ENCODE measurements at regions not wholly inside any gene's neighbourhood (a gene's known extent, or its start where the extent isn't known, plus 50 kb on each side); places are given as distances from the start of the nearest gene placed in this dataset.

GRCh38 chr13:109885235-109885634 lies 98.9 kb upstream of the IRS2 start:
- Histone ChIP-seq H3K4me1 (ENCODE audit: insufficient read depth, poor library complexity, severe bottlenecking) (no peaks in the 10 kb centered on the region), H3K27ac (ENCODE audit: poor library complexity, severe bottlenecking) (no peak overlapping the region), H3K9me3 (ENCODE audit: severe bottlenecking) (no peaks in the 10 kb centered on the region), H3K4me3 (ENCODE audit: severe bottlenecking) (no peak overlapping the region), H3K36me3 (ENCODE audit: low read depth) (no peaks in the 10 kb centered on the region), H3K27me3 (ENCODE audit: insufficient read depth, poor library complexity, severe bottlenecking) (no peaks in the 10 kb centered on the region)
- ATAC-seq (ENCODE audit: low read depth) = no peak
- DNase-seq (ENCODE audit: low spot score) = no peak
- TF ChIP-seq CTCF (IDR thresholded peaks at IDR 0.05; ENCODE audit: poor library complexity, severe bottlenecking) = no peak

- no peaks in the 10 kb centered on the region for H3K4me1 ChIP-seq (ENCODE audit: insufficient read depth, poor library complexity, severe bottlenecking)
- H3K4me3 ChIP-seq (ENCODE audit: severe bottlenecking) = no peak overlapping the region
- no peaks in the 10 kb centered on the region for H3K27me3 ChIP-seq (ENCODE audit: insufficient read depth, poor library complexity, severe bottlenecking)
- H3K36me3 ChIP-seq (ENCODE audit: low read depth) = no peaks in the 10 kb centered on the region
- no peak overlapping the region for H3K27ac ChIP-seq (ENCODE audit: poor library complexity, severe bottlenecking)
- DNase-seq (ENCODE audit: low spot score) (no peak), ATAC-seq (ENCODE audit: low read depth) (no peak)
- no peak for TF ChIP-seq CTCF (IDR thresholded peaks at IDR 0.05; ENCODE audit: poor library complexity, severe bottlenecking)
- no peaks in the 10 kb centered on the region for H3K9me3 ChIP-seq (ENCODE audit: severe bottlenecking)
These were observed 98.1 kb upstream of the IRS2 start for GRCh38 chr13:109884462-109884861.

- no peaks in the 10 kb centered on the region for H3K4me1 ChIP-seq (ENCODE audit: insufficient read depth, poor library complexity, severe bottlenecking)
- ATAC-seq (ENCODE audit: low read depth) (no peak), DNase-seq (ENCODE audit: low spot score) (no peak)
- no peaks in the 10 kb centered on the region for H3K9me3 ChIP-seq (ENCODE audit: severe bottlenecking)
- H3K27ac ChIP-seq (ENCODE audit: poor library complexity, severe bottlenecking) = no peak overlapping the region
- no peaks in the 10 kb centered on the region for H3K27me3 ChIP-seq (ENCODE audit: insufficient read depth, poor library complexity, severe bottlenecking)
- H3K36me3 ChIP-seq (ENCODE audit: low read depth) = no peaks in the 10 kb centered on the region
- TF ChIP-seq CTCF (IDR thresholded peaks at IDR 0.05; ENCODE audit: poor library complexity, severe bottlenecking) = no peak
- H3K4me3 ChIP-seq (ENCODE audit: severe bottlenecking) = no peak overlapping the region
These were observed 97.1 kb upstream of the IRS2 start for GRCh38 chr13:109883181-109884180.

GRCh38 chr13:109881961-109882558 lies 95.7 kb upstream of the IRS2 start:
- no peaks in the 10 kb centered on the region for H3K36me3 ChIP-seq (ENCODE audit: low read depth)
- no peak overlapping the region for H3K27ac ChIP-seq (ENCODE audit: poor library complexity, severe bottlenecking)
- no peak overlapping the region for H3K4me3 ChIP-seq (ENCODE audit: severe bottlenecking)
- DNase-seq (ENCODE audit: low spot score) = no peak
- no peaks in the 10 kb centered on the region for H3K4me1 ChIP-seq (ENCODE audit: insufficient read depth, poor library complexity, severe bottlenecking)
- H3K27me3 ChIP-seq (ENCODE audit: insufficient read depth, poor library complexity, severe bottlenecking) = no peaks in the 10 kb centered on the region
- no peaks in the 10 kb centered on the region for H3K9me3 ChIP-seq (ENCODE audit: severe bottlenecking)
- ATAC-seq (ENCODE audit: low read depth) = no peak
- no peak for TF ChIP-seq CTCF (IDR thresholded peaks at IDR 0.05; ENCODE audit: poor library complexity, severe bottlenecking)

Data from RWPE2 (cell line).